H1 (cell line): ENCODE measurements at regions not wholly inside any gene's neighbourhood (a gene's known extent, or its start where the extent isn't known, plus 50 kb on each side); places are given as distances from the start of the nearest gene placed in this dataset.

ENCODE experiments used
- ATF3 ChIP-seq: IDR thresholded peaks from 2 replicates; pipeline ENCODE4 v1.6.1; 2011; ENCODE audit warnings: low read depth, mild to moderate bottlenecking, low read length; ENCODE audit not compliant: insufficient read depth
- BRCA1 ChIP-seq: IDR thresholded peaks from 2 replicates; pipeline ENCODE4 v1.6.1; 2012; ENCODE audit warnings: low read depth, low read length, improper control_type of control experiment
- CBX8 ChIP-seq: fragments of 300-800, 300-1000 bp; sonication (generic); IDR thresholded peaks from 2 replicates; pipeline ENCODE4 v1.7.1; 2016; ENCODE audit warnings: low read depth, low read length, borderline replicate concordance
- CHD7 ChIP-seq: fragments of 300-600 bp; sonication (generic); IDR thresholded peaks from 2 replicates; pipeline ENCODE4 v1.7.1; 2012; ENCODE audit warnings: low read length, moderate library complexity, mild to moderate bottlenecking, inconsistent platforms; ENCODE audit not compliant: insufficient replicate concordance
- JUN ChIP-seq: IDR thresholded peaks from 2 replicates; pipeline ENCODE4 v1.6.1; 2011; ENCODE audit warnings: low read depth, mild to moderate bottlenecking, improper control_type of control experiment, low read length
- KDM4A ChIP-seq: IDR thresholded peaks from one replicate; pipeline ENCODE4 v1.7.1; 2012; ENCODE audit warnings: low read depth, mild to moderate bottlenecking, moderate library complexity, low read length, inconsistent platforms; ENCODE audit not compliant: severe bottlenecking
- NRF1 ChIP-seq: IDR thresholded peaks from 2 replicates; pipeline ENCODE4 v1.6.1; 2011; ENCODE audit warnings: mild to moderate bottlenecking, low read depth, low read length, improper control_type of control experiment
- RNF2 ChIP-seq: fragments of 200-900, 300-1000 bp; sonication (generic); IDR thresholded peaks from 2 replicates; pipeline ENCODE4 v1.7.1; 2016; ENCODE audit warnings: borderline replicate concordance, low read depth, mild to moderate bottlenecking, antibody characterized with exemption, low read length; ENCODE audit not compliant: poor library complexity, severe bottlenecking; ENCODE audit errors: missing control alignments
- SP4 ChIP-seq: IDR thresholded peaks from 2 replicates; pipeline ENCODE4 v1.6.1; 2012; ENCODE audit warnings: low read length, inconsistent platforms
- USF2 ChIP-seq: IDR thresholded peaks from 2 replicates; pipeline ENCODE4 v1.6.1; 2011; ENCODE audit warnings: low read length, improper control_type of control experiment

- TF ChIP-seq CHD7 (no peak), BRCA1 (no peak), SP4 (no peak), RNF2 (no peak), USF2 (no peak), KDM4A (no peak), CBX8 (no peak), ATF3 (no peak), NRF1 (no peak), JUN (no peak)
- TF ChIP-seq, all 59 proteins: peak for 0
These were observed 146.0 kb upstream of the STMND1 start (continued) for GRCh38 chr6:16955899-16956298.
